HEK293 (cell line): ENCODE measurements at regions not wholly inside any gene's neighbourhood (a gene's known extent, or its start where the extent isn't known, plus 50 kb on each side); places are given as distances from the start of the nearest gene placed in this dataset.

ENCODE experiments used
- CTCF ChIA-PET: fragments of 350-600 bp; formaldehyde crosslinking; extraction: SDS; loops from one replicate; lab custom pipeline; 2021; ENCODE audit warnings: antibody characterized with exemption; lab: Yijun Ruan, JAX
- POLR2A ChIA-PET: fragments of 300-600 bp; formaldehyde crosslinking; extraction: SDS; loops from one replicate; lab custom pipeline; 2020; ENCODE audit warnings: antibody characterized with exemption, inconsistent platforms; lab: Yijun Ruan, JAX
- H3K27ac ChIP-seq: fragments of 200-500 bp; sonication (Bioruptor generic); 2 replicates; pipeline ENCODE4 v1.5.1; 2014; ENCODE audit warnings: low read depth, low read length, control low read depth, inconsistent platforms; ENCODE audit errors: extremely low read depth
- H3K36me3 ChIP-seq, 2 experiments: fragments of 200-500 bp in 1 of 2; sonication (Bioruptor generic) in 1 of 2; 1 replicate in 1 of 2; 2 replicates in 1 of 2; pipeline ENCODE4 v1.5.1; 2014 to 2017; ENCODE audit warnings: inconsistent platforms in 2 of 2, low read length in 2 of 2; ENCODE audit not compliant: control insufficient read depth in 2 of 2, insufficient read depth in 1 of 2
- H3K4me1 ChIP-seq: fragments of 200-500 bp; sonication (Bioruptor generic); 2 replicates; pipeline ENCODE4 v1.5.1; 2014; ENCODE audit warnings: mild to moderate bottlenecking, low read length, inconsistent platforms; ENCODE audit not compliant: control insufficient read depth, insufficient read depth
- H3K4me3 ChIP-seq: 2 replicates; pipeline ENCODE4 v1.5.1; 2011; ENCODE audit warnings: low read depth, mild to moderate bottlenecking, control low read depth, low read length, moderate library complexity
- H3K9me3 ChIP-seq: fragments of 200-500 bp; sonication (Bioruptor generic); 2 replicates; pipeline ENCODE4 v1.5.1; 2014; ENCODE audit warnings: low read depth, low read length, inconsistent platforms; ENCODE audit not compliant: control insufficient read depth, insufficient read depth
- HOXC10 ChIP-seq: sonication (generic); formaldehyde crosslinking; IDR thresholded peaks from 2 replicates; pipeline ENCODE4 v1.8.1; 2023; ENCODE audit warnings: mild to moderate bottlenecking, missing genetic modification reagents
- IKZF3 ChIP-seq: fragments of 450-650 bp; IDR thresholded peaks from 2 replicates; pipeline ENCODE4 v1.5.0; 2018; ENCODE audit warnings: missing biosample characterization, mild to moderate bottlenecking, missing genetic modification characterization, moderate library complexity
- MYNN ChIP-seq: fragments of 450-650 bp; formaldehyde crosslinking; IDR thresholded peaks from 2 replicates; pipeline ENCODE4 v1.5.1; 2016; ENCODE audit warnings: missing biosample characterization, missing genetic modification characterization, borderline replicate concordance
- RBAK ChIP-seq: fragments of 450-650 bp; formaldehyde crosslinking; IDR thresholded peaks from 2 replicates; pipeline ENCODE4 v1.5.1; 2016; ENCODE audit warnings: missing biosample characterization, missing genetic modification characterization
- ZBTB1 ChIP-seq: fragments of 450-650 bp; formaldehyde crosslinking; IDR thresholded peaks from 2 replicates; pipeline ENCODE4 v1.5.1; 2016; ENCODE audit warnings: missing biosample characterization, missing genetic modification characterization
- ZBTB21 ChIP-seq: fragments of 450-650 bp; formaldehyde crosslinking; IDR thresholded peaks from 2 replicates; pipeline ENCODE4 v1.5.1; 2017; ENCODE audit warnings: missing biosample characterization, missing genetic modification characterization
- ZFHX2 ChIP-seq: fragments of 450-650 bp; formaldehyde crosslinking; conservative IDR thresholded peaks from 2 replicates; pipeline ENCODE4 v1.5.1; 2016; ENCODE audit warnings: missing biosample characterization, missing genetic modification characterization
- ZNF121 ChIP-seq: fragments of 450-650 bp; formaldehyde crosslinking; IDR thresholded peaks from 2 replicates; pipeline ENCODE4 v1.5.1; 2016; ENCODE audit warnings: missing biosample characterization, missing genetic modification characterization
- ZNF138 ChIP-seq: fragments of 450-650 bp; formaldehyde crosslinking; IDR thresholded peaks from 2 replicates; pipeline ENCODE4 v1.5.1; 2016; ENCODE audit warnings: missing biosample characterization, missing genetic modification characterization, borderline replicate concordance
- ZNF16 ChIP-seq: fragments of 450-650 bp; formaldehyde crosslinking; IDR thresholded peaks from 2 replicates; pipeline ENCODE4 v1.5.1; 2016; ENCODE audit warnings: low read depth, missing biosample characterization, missing genetic modification characterization
- ZNF202 ChIP-seq: fragments of 450-650 bp; formaldehyde crosslinking; IDR thresholded peaks from 2 replicates; pipeline ENCODE4 v1.5.1; 2016; ENCODE audit warnings: missing biosample characterization, missing genetic modification characterization, borderline replicate concordance
- ZNF214 ChIP-seq: fragments of 450-650 bp; formaldehyde crosslinking; IDR thresholded peaks from 2 replicates; pipeline ENCODE4 v1.5.1; 2017; ENCODE audit warnings: missing biosample characterization, mild to moderate bottlenecking, missing genetic modification characterization, borderline replicate concordance
- ZNF223 ChIP-seq: fragments of 450-650 bp; formaldehyde crosslinking; IDR thresholded peaks from 2 replicates; pipeline ENCODE4 v1.5.1; 2016; ENCODE audit warnings: missing biosample characterization, missing genetic modification characterization
- ZNF280C ChIP-seq: fragments of 450-650 bp; formaldehyde crosslinking; IDR thresholded peaks from 2 replicates; pipeline ENCODE4 v1.5.1; 2016; ENCODE audit warnings: missing biosample characterization, missing genetic modification characterization
- ZNF391 ChIP-seq: fragments of 450-650 bp; formaldehyde crosslinking; IDR thresholded peaks from 2 replicates; pipeline ENCODE4 v1.5.1; 2016; ENCODE audit warnings: low read depth, missing biosample characterization, missing genetic modification characterization, borderline replicate concordance
- ZNF530 ChIP-seq: fragments of 450-650 bp; formaldehyde crosslinking; IDR thresholded peaks from 2 replicates; pipeline ENCODE4 v1.5.1; 2016; ENCODE audit warnings: low read depth, missing biosample characterization, missing genetic modification characterization
- ZNF596 ChIP-seq: fragments of 450-650 bp; IDR thresholded peaks from 2 replicates; pipeline ENCODE4 v1.5.0; 2018; ENCODE audit warnings: missing biosample characterization, mild to moderate bottlenecking, missing genetic modification characterization, moderate library complexity
- ZNF610 ChIP-seq: fragments of 450-650 bp; formaldehyde crosslinking; IDR thresholded peaks from 2 replicates; pipeline ENCODE4 v1.5.1; 2016; ENCODE audit warnings: missing biosample characterization, missing genetic modification characterization, borderline replicate concordance
- ZNF624 ChIP-seq: fragments of 450-650 bp; formaldehyde crosslinking; IDR thresholded peaks from 2 replicates; pipeline ENCODE4 v1.5.1; 2017; ENCODE audit warnings: missing biosample characterization, missing genetic modification characterization
- ZNF670 ChIP-seq: fragments of 450-650 bp; formaldehyde crosslinking; IDR thresholded peaks from 2 replicates; pipeline ENCODE4 v1.5.1; 2016; ENCODE audit warnings: missing biosample characterization, missing genetic modification characterization, low read depth
- ZNF692 ChIP-seq: fragments of 450-650 bp; formaldehyde crosslinking; IDR thresholded peaks from 2 replicates; pipeline ENCODE4 v1.5.1; 2016; ENCODE audit warnings: missing biosample characterization, missing genetic modification characterization
- ZNF76 ChIP-seq: fragments of 450-650 bp; formaldehyde crosslinking; IDR thresholded peaks from 2 replicates; pipeline ENCODE4; 2016; ENCODE audit warnings: low read depth, missing biosample characterization, missing genetic modification characterization, borderline replicate concordance
- ZNF791 ChIP-seq: fragments of 450-650 bp; formaldehyde crosslinking; IDR thresholded peaks from 2 replicates; pipeline ENCODE4 v1.5.1; 2016; ENCODE audit warnings: missing biosample characterization, missing genetic modification characterization
- ZNF792 ChIP-seq: fragments of 450-650 bp; formaldehyde crosslinking; IDR thresholded peaks from 2 replicates; pipeline ENCODE4 v1.5.1; 2016; ENCODE audit warnings: missing biosample characterization, missing genetic modification characterization
- ZSCAN16 ChIP-seq: fragments of 450-650 bp; formaldehyde crosslinking; IDR thresholded peaks from 2 replicates; pipeline ENCODE4 v1.5.1; 2016; ENCODE audit warnings: missing biosample characterization, missing genetic modification characterization
- ZSCAN5A ChIP-seq: fragments of 450-650 bp; formaldehyde crosslinking; IDR thresholded peaks from 2 replicates; pipeline ENCODE4 v1.5.1; 2016; ENCODE audit warnings: missing biosample characterization, missing genetic modification characterization

GRCh38 chr9:7979611-7980010 is 180.0 kb upstream of the DMAC1 start:
- no peak for TF ChIP-seq ZNF530 (tag by site-specific recombination)
- H3K4me3 ChIP-seq = no peak overlapping the region
- ChIA-PET POLR2A (no interaction called here), CTCF (no interaction called here)
- H3K36me3 ChIP-seq = no peaks in the 10 kb centered on the region
- H3K4me1 ChIP-seq = no peaks in the 10 kb centered on the region
- H3K27ac ChIP-seq = no peak overlapping the region
- H3K9me3 ChIP-seq = no peaks in the 10 kb centered on the region

GRCh38 chr9:7977586-7977985 is 178.0 kb upstream of the DMAC1 start:
- no peaks in the 10 kb centered on the region for H3K9me3 ChIP-seq
- no peak overlapping the region for H3K27ac ChIP-seq
- CTCF ChIA-PET = no interaction called here
- no peak for TF ChIP-seq ZSCAN16
- no peak for TF ChIP-seq RBAK (tag by site-specific recombination)
- TF ChIP-seq ZNF391 (tag by site-specific recombination) = no peak
- TF ChIP-seq ZBTB1 (tag by site-specific recombination) = no peak
- no peak for TF ChIP-seq ZNF792 (tag by site-specific recombination)
- no peak for TF ChIP-seq ZNF280C (tag by site-specific recombination)
- TF ChIP-seq IKZF3 (tag by site-specific recombination) = no peak
- TF ChIP-seq ZFHX2 (tag by site-specific recombination) = no peak
- no peak for TF ChIP-seq ZNF76 (tag by site-specific recombination)
- TF ChIP-seq ZSCAN5A (tag by site-specific recombination) = no peak
- TF ChIP-seq ZNF202 (tag by site-specific recombination) = no peak
- no peak for TF ChIP-seq ZNF692 (tag by site-specific recombination)
- TF ChIP-seq ZBTB21 (tag by site-specific recombination) = no peak
- no peak for TF ChIP-seq ZNF16 (tag by site-specific recombination)
- TF ChIP-seq, all 188 proteins: peak for 0
- POLR2A ChIA-PET = no interaction called here
- Histone ChIP-seq H3K36me3 (no peaks in the 10 kb centered on the region), H3K4me1 (no peaks in the 10 kb centered on the region), H3K4me3 (no peak overlapping the region)

GRCh38 chr9:7976856-7977255 is 177.3 kb upstream of the DMAC1 start:
- no peaks in the 10 kb centered on the region for H3K36me3 ChIP-seq
- H3K4me1 ChIP-seq = no peaks in the 10 kb centered on the region
- H3K9me3 ChIP-seq = no peaks in the 10 kb centered on the region
- H3K27ac ChIP-seq = no peak overlapping the region
- H3K4me3 ChIP-seq = no peak overlapping the region
- ChIA-PET CTCF (no interaction called here), POLR2A (no interaction called here)
- TF ChIP-seq MYNN (tag by site-specific recombination) (no peak), ZNF791 (tag by site-specific recombination) (no peak), ZNF624 (tag by site-specific recombination) (no peak), ZNF138 (no peak), ZNF596 (no peak), ZNF223 (tag by site-specific recombination) (no peak), ZNF670 (tag by site-specific recombination) (no peak), ZNF214 (tag by site-specific recombination) (no peak), ZNF121 (tag by site-specific recombination) (no peak), HOXC10 (no peak), ZNF610 (no peak)
